Liver (tissue), 8 donors: ENCODE measurements at regions not wholly inside any gene's neighbourhood (a gene's known extent, or its start where the extent isn't known, plus 50 kb on each side); places are given as distances from the start of the nearest gene placed in this dataset.

ENCODE experiments used
- DNase-seq: peaks from one replicate; pipeline ENCODE4 v3.0.0-alpha.2; 2017; ENCODE audit warnings: low spot score
- H3K27ac ChIP-seq, 2 donors: one replicate each; pipeline ENCODE4 v1.7.0; 2013; ENCODE audit warnings: inconsistent platforms in 2 of 2, low read length in 2 of 2, control low read depth in 1 of 2, low read depth in 1 of 2, mild to moderate bottlenecking in 1 of 2
- H3K27me3 ChIP-seq, 4 donors: one replicate each; pipeline versions ENCODE4 v1.6.1 to v1.7.0; 2013; ENCODE audit warnings: low read length in 3 of 4, inconsistent platforms in 1 of 4, mild to moderate bottlenecking in 1 of 4, moderate library complexity in 1 of 4; ENCODE audit not compliant: control insufficient read depth in 4 of 4, insufficient read depth in 4 of 4
- H3K36me3 ChIP-seq, 4 donors: one replicate each; pipeline versions ENCODE4 v1.6.1 to v1.7.0; 2013; ENCODE audit warnings: low read length in 3 of 4, mild to moderate bottlenecking in 3 of 4, low read depth in 1 of 4, moderate library complexity in 1 of 4; ENCODE audit not compliant: control insufficient read depth in 4 of 4, insufficient read depth in 3 of 4
- H3K4me1 ChIP-seq, 4 donors: one replicate each; pipeline versions ENCODE4 v1.6.1 to v1.7.0; 2013; ENCODE audit warnings: low read length in 3 of 4, mild to moderate bottlenecking in 3 of 4, moderate library complexity in 1 of 4; ENCODE audit not compliant: control insufficient read depth in 4 of 4, insufficient read depth in 4 of 4
- H3K4me3 ChIP-seq, 3 donors: one replicate each; pipeline versions ENCODE4 v1.6.1 to v1.7.0; 2013; ENCODE audit warnings: low read length in 3 of 3, control low read depth in 1 of 3, low read depth in 1 of 3, mild to moderate bottlenecking in 1 of 3
- H3K9ac ChIP-seq, 2 donors: one replicate each; pipeline ENCODE4 v1.7.0; 2013; ENCODE audit warnings: low read length in 2 of 2, mild to moderate bottlenecking in 2 of 2, moderate library complexity in 2 of 2, control low read depth in 1 of 2, low read depth in 1 of 2
- H3K9me3 ChIP-seq, 4 donors: one replicate each; pipeline versions ENCODE4 v1.6.1 to v1.7.0; 2013; ENCODE audit warnings: low read length in 3 of 4; ENCODE audit not compliant: control insufficient read depth in 4 of 4
- EGR1 ChIP-seq, 2 donors: IDR thresholded peaks; 2 replicates each; pipeline ENCODE4 v1.6.1; 2016 to 2018; ENCODE audit warnings: antibody characterized with exemption in 2 of 2, low read depth in 2 of 2
- FOXA1 ChIP-seq: IDR thresholded peaks from 2 replicates; pipeline ENCODE4 v1.6.1; 2016; ENCODE audit warnings: antibody characterized with exemption
- FOXA2 ChIP-seq: IDR thresholded peaks from 2 replicates; pipeline ENCODE4 v1.6.1; 2016; ENCODE audit warnings: antibody characterized with exemption
- GABPA ChIP-seq, 2 donors: IDR thresholded peaks in 1 of 2; conservative IDR thresholded peaks in 1 of 2; 2 replicates each; pipeline ENCODE4 v1.6.1; 2016; ENCODE audit warnings: antibody characterized with exemption in 2 of 2, mild to moderate bottlenecking in 1 of 2, moderate library complexity in 1 of 2
- HNF4A ChIP-seq, 2 donors: conservative IDR thresholded peaks; 2 replicates each; pipeline ENCODE4 v1.6.1; 2016; ENCODE audit warnings: antibody characterized with exemption in 2 of 2, mild to moderate bottlenecking in 2 of 2
- HNF4G ChIP-seq: IDR thresholded peaks from 2 replicates; pipeline ENCODE4 v1.6.1; 2016; ENCODE audit warnings: antibody characterized with exemption
- JUND ChIP-seq, 2 donors: IDR thresholded peaks; 2 replicates each; pipeline ENCODE4 v1.6.1; 2016; ENCODE audit warnings: antibody characterized with exemption in 2 of 2
- NR2F2 ChIP-seq: IDR thresholded peaks from 2 replicates; pipeline ENCODE4 v1.6.1; 2016; ENCODE audit warnings: antibody characterized with exemption
- RAD21 ChIP-seq, 2 donors: IDR thresholded peaks; 2 replicates each; pipeline ENCODE4 v1.6.1; 2016; ENCODE audit warnings: antibody characterized with exemption in 2 of 2, mild to moderate bottlenecking in 2 of 2
- RXRA ChIP-seq, 2 donors: IDR thresholded peaks; 2 replicates each; pipeline ENCODE4 v1.6.1; 2017 to 2018; ENCODE audit warnings: antibody characterized with exemption in 2 of 2, mild to moderate bottlenecking in 1 of 2
- SP1 ChIP-seq: IDR thresholded peaks from 2 replicates; pipeline ENCODE4 v1.6.1; 2018; ENCODE audit warnings: antibody characterized with exemption, mild to moderate bottlenecking
- TAF1 ChIP-seq: conservative IDR thresholded peaks from 2 replicates; pipeline ENCODE4 v1.6.1; 2016; ENCODE audit warnings: antibody characterized with exemption, mild to moderate bottlenecking
- YY1 ChIP-seq: IDR thresholded peaks from 2 replicates; pipeline ENCODE4 v1.6.1; 2016; ENCODE audit warnings: antibody characterized with exemption, mild to moderate bottlenecking
- WGBS: extraction: QIAGEN DNeasy Blood & Tissue Kit; methylation state at CpG from one replicate; pipeline ENCODE4 v1.1.7; 2013; 5-methylcytosine and 5-hydroxymethylcytosine counted together
- TF ChIP-seq, protein P1 (sequence below): IDR thresholded peaks from 2 replicates; pipeline ENCODE4 v1.6.1; 2016; ENCODE audit warnings: antibody characterized with exemption
- TF ChIP-seq, protein P2 (sequence below): IDR thresholded peaks from 2 replicates; pipeline ENCODE4 v1.6.1; 2016; ENCODE audit warnings: antibody characterized with exemption
- TF ChIP-seq, protein P3 (sequence below): IDR thresholded peaks from 2 replicates; pipeline ENCODE4 v1.6.1; 2016; ENCODE audit warnings: antibody characterized with exemption
- TF ChIP-seq, protein P4 (sequence below): IDR thresholded peaks from 2 replicates; pipeline ENCODE4 v1.6.1; 2016; ENCODE audit warnings: antibody characterized with exemption, mild to moderate bottlenecking
- TF ChIP-seq, protein P5 (sequence below): fragments of 150-350 bp; IDR thresholded peaks from 2 replicates; pipeline ENCODE4 v1.5.1; 2017; ENCODE audit warnings: improper control_type of control experiment, low read depth, low read length; ENCODE audit not compliant: missing input control
- donor health status: healthy.
- donor health status: healthy.
- donor health status: healthy.
- donor health status: healthy.
- donor health status: healthy.

DNA sequence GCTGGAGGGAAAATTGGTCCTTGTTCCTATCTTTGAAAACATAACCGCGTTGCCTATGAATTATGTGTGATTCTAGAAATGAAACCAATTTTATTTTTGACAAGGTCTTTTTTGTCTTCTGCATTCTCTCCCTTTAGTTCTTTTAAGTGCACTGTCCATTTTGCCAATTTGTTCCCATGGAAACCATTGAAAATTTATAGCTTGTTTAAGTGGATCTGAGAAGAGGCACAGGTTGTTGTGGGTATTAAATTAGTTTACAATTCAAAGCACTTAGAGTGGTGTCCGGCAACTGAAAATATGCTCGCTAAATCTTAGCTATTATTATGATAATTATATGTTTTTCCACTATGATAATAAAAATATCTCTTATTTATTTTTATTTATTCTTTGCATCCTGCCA lies 107.5 kb upstream of the FSHR start:
- 90% methylated on average over 4 of the region's 4 CpGs for WGBS
- no peak for DNase-seq
- Histone ChIP-seq H3K36me3 (no peaks in the 10 kb centered on the region), H3K9me3 (no peaks in the 10 kb centered on the region), H3K4me3 (no peak overlapping the region), H3K27ac (no peak overlapping the region), H3K27me3 (peaks cover 0 to 4% (median 1%) of the 10 kb centered on the region in 4 donors), H3K9ac (no peak overlapping the region), H3K4me1 (no peaks in the 10 kb centered on the region)
- TF ChIP-seq TAF1 (no peak), JUND (IDR thresholded peaks at IDR 0.05) (no peak), FOXA1 (no peak), YY1 (no peak), GABPA (IDR thresholded peaks at IDR 0.05 in 1 of 2, conservative IDR thresholded peaks at IDR 0.05 in 1 of 2) (no peak), HNF4A (conservative IDR thresholded peaks at IDR 0.05) (no peak), SP1 (no peak), RAD21 (IDR thresholded peaks at IDR 0.05) (no peak)
- TF ChIP-seq, protein P1, sequence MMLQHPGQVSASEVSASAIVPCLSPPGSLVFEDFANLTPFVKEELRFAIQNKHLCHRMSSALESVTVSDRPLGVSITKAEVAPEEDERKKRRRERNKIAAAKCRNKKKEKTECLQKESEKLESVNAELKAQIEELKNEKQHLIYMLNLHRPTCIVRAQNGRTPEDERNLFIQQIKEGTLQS, result no peak
- TF ChIP-seq, protein P2, sequence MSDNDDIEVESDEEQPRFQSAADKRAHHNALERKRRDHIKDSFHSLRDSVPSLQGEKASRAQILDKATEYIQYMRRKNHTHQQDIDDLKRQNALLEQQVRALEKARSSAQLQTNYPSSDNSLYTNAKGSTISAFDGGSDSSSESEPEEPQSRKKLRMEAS, result no peak
- TF ChIP-seq, protein P3, sequence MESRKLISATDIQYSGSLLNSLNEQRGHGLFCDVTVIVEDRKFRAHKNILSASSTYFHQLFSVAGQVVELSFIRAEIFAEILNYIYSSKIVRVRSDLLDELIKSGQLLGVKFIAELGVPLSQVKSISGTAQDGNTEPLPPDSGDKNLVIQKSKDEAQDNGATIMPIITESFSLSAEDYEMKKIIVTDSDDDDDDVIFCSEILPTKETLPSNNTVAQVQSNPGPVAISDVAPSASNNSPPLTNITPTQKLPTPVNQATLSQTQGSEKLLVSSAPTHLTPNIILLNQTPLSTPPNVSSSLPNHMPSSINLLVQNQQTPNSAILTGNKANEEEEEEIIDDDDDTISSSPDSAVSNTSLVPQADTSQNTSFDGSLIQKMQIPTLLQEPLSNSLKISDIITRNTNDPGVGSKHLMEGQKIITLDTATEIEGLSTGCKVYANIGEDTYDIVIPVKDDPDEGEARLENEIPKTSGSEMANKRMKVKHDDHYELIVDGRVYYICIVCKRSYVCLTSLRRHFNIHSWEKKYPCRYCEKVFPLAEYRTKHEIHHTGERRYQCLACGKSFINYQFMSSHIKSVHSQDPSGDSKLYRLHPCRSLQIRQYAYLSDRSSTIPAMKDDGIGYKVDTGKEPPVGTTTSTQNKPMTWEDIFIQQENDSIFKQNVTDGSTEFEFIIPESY, result no peak

DNA sequence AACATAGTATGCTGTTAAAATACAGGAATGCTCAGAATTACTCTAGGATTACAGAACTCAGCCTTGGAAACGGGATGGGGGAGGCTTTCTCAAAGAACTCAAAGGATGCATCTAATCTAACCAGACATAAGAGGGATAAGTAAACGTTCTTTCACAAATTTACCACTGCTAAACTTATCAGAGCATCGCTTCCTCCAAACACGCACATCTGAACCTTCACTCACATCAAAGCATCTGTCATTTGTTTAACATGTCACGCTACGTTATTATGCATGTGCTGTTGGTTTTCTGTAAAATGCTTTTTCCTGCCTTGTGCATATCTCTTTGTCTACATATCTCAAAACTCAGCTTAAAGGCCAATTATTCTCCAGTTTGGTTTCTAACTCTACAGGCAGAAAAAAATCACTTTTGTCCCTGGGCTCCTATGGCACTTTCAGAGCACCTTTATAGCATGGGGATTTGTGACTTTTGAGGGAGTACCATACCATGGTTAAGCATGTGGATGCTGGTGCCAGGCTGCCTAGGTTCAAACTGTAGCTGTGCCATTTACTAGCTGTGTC lies 106.7 kb upstream of the FSHR start:
- Histone ChIP-seq H3K36me3 (no peaks in the 10 kb centered on the region), H3K4me1 (no peaks in the 10 kb centered on the region), H3K4me3 (no peak overlapping the region), H3K9me3 (no peaks in the 10 kb centered on the region), H3K27ac (no peak overlapping the region), H3K9ac (no peak overlapping the region), H3K27me3 (peaks cover 0 to 4% (median 1%) of the 10 kb centered on the region in 4 donors)
- no peak for DNase-seq
- 46% methylated on average over 6 of the region's 6 CpGs for WGBS
- TF ChIP-seq FOXA2, result no peak
- TF ChIP-seq JUND (IDR thresholded peaks at IDR 0.05), result no peak
- TF ChIP-seq, protein P4, sequence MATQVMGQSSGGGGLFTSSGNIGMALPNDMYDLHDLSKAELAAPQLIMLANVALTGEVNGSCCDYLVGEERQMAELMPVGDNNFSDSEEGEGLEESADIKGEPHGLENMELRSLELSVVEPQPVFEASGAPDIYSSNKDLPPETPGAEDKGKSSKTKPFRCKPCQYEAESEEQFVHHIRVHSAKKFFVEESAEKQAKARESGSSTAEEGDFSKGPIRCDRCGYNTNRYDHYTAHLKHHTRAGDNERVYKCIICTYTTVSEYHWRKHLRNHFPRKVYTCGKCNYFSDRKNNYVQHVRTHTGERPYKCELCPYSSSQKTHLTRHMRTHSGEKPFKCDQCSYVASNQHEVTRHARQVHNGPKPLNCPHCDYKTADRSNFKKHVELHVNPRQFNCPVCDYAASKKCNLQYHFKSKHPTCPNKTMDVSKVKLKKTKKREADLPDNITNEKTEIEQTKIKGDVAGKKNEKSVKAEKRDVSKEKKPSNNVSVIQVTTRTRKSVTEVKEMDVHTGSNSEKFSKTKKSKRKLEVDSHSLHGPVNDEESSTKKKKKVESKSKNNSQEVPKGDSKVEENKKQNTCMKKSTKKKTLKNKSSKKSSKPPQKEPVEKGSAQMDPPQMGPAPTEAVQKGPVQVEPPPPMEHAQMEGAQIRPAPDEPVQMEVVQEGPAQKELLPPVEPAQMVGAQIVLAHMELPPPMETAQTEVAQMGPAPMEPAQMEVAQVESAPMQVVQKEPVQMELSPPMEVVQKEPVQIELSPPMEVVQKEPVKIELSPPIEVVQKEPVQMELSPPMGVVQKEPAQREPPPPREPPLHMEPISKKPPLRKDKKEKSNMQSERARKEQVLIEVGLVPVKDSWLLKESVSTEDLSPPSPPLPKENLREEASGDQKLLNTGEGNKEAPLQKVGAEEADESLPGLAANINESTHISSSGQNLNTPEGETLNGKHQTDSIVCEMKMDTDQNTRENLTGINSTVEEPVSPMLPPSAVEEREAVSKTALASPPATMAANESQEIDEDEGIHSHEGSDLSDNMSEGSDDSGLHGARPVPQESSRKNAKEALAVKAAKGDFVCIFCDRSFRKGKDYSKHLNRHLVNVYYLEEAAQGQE, result no peak
- TF ChIP-seq RAD21 (IDR thresholded peaks at IDR 0.05), result no peak
- TF ChIP-seq, protein P5, sequence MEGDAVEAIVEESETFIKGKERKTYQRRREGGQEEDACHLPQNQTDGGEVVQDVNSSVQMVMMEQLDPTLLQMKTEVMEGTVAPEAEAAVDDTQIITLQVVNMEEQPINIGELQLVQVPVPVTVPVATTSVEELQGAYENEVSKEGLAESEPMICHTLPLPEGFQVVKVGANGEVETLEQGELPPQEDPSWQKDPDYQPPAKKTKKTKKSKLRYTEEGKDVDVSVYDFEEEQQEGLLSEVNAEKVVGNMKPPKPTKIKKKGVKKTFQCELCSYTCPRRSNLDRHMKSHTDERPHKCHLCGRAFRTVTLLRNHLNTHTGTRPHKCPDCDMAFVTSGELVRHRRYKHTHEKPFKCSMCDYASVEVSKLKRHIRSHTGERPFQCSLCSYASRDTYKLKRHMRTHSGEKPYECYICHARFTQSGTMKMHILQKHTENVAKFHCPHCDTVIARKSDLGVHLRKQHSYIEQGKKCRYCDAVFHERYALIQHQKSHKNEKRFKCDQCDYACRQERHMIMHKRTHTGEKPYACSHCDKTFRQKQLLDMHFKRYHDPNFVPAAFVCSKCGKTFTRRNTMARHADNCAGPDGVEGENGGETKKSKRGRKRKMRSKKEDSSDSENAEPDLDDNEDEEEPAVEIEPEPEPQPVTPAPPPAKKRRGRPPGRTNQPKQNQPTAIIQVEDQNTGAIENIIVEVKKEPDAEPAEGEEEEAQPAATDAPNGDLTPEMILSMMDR, result no peak
- TF ChIP-seq, protein P2, result no peak
- no peak for TF ChIP-seq SP1
- no peak for TF ChIP-seq EGR1 (IDR thresholded peaks at IDR 0.05; ENCODE audit: low read depth in 2 of 2)
- TF ChIP-seq RXRA (IDR thresholded peaks at IDR 0.05), result no peak
- no peak for TF ChIP-seq FOXA1
- TF ChIP-seq, protein P1, result no peak
- no peak for TF ChIP-seq NR2F2
- TF ChIP-seq TAF1, result no peak
- no peak for TF ChIP-seq YY1
- no peak for TF ChIP-seq HNF4A (conservative IDR thresholded peaks at IDR 0.05)
- TF ChIP-seq HNF4G, result no peak
- no peak for TF ChIP-seq GABPA (IDR thresholded peaks at IDR 0.05 in 1 of 2, conservative IDR thresholded peaks at IDR 0.05 in 1 of 2)
